Right lobe of liver (tissue), 4 donors: ENCODE measurements at regions not wholly inside any gene's neighbourhood (a gene's known extent, or its start where the extent isn't known, plus 50 kb on each side); places are given as distances from the start of the nearest gene placed in this dataset.

ENCODE experiments used
- POLR2A ChIP-seq: fragments of 450-650 bp; IDR thresholded peaks from one replicate; pipeline ENCODE4 v1.6.1; 2017; ENCODE audit warnings: antibody characterized with exemption, mild to moderate bottlenecking
- TF ChIP-seq, protein P1 (sequence below), 4 donors: fragments of 200-600 bp in 3 of 4; fragments of 450-650 bp in 1 of 4; IDR thresholded peaks; one replicate each; pipeline versions ENCODE4 v1.5.1 to v1.8.0; 2016 to 2022; ENCODE audit warnings: antibody characterized with exemption in 4 of 4, mild to moderate bottlenecking in 2 of 4
- donor health status: DM: no; HTN: no; CAD: no.
- donor health status: DM: no; HTN: no; CAD: no.
- donor health status: DM: no; HTN: yes; CAD: no.

DNA sequence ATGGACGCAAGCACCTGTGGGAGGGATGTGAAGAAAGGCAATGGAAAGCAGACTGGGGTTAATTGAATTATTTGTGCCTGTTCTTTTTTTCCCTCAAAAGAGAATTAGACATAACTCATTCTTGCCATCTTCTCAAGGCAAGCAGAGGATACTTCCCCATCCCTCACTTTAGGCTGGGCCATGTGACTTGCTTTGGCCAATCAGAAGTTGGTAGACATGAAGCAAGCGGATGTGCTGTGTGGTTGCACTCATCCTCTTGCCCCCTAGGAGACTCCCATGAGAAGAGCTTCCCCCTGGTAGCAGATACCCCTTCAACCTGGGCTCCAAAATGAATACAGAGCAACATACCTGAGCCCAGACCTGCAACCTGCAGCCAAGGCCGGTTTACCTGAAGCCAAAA is 124.4 kb upstream of the ZC3H12C start:
- TF ChIP-seq, protein P1, sequence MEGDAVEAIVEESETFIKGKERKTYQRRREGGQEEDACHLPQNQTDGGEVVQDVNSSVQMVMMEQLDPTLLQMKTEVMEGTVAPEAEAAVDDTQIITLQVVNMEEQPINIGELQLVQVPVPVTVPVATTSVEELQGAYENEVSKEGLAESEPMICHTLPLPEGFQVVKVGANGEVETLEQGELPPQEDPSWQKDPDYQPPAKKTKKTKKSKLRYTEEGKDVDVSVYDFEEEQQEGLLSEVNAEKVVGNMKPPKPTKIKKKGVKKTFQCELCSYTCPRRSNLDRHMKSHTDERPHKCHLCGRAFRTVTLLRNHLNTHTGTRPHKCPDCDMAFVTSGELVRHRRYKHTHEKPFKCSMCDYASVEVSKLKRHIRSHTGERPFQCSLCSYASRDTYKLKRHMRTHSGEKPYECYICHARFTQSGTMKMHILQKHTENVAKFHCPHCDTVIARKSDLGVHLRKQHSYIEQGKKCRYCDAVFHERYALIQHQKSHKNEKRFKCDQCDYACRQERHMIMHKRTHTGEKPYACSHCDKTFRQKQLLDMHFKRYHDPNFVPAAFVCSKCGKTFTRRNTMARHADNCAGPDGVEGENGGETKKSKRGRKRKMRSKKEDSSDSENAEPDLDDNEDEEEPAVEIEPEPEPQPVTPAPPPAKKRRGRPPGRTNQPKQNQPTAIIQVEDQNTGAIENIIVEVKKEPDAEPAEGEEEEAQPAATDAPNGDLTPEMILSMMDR (IDR thresholded peaks at IDR 0.05): no peak
- no peak for TF ChIP-seq POLR2A
